ENCODE measurements at regions not wholly inside any gene's neighbourhood (a gene's known extent, or its start where the extent isn't known, plus 50 kb on each side); places are given as distances from the start of the nearest gene placed in this dataset.

DNA sequence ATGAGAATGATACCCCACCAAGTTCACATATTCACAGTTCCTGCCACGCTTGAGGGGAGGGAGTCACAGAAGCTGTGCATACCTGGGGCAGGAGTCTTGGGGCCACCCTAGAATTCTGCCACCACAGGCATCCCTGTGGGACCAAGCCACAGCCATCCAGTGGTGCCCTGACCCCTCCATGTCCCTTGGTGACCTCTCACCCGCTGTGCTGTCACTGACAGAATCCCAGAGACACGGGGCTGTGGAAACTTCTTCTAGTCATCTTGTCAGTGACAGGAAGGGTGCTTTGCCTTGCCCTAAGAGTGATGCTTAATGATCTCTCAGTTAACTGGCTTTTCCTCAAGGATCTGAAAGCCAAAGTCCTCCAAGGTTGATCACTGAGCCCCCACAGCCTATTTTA is 58.4 kb upstream of the UQCRFS1 start:
- TF ChIP-seq, protein P1, sequence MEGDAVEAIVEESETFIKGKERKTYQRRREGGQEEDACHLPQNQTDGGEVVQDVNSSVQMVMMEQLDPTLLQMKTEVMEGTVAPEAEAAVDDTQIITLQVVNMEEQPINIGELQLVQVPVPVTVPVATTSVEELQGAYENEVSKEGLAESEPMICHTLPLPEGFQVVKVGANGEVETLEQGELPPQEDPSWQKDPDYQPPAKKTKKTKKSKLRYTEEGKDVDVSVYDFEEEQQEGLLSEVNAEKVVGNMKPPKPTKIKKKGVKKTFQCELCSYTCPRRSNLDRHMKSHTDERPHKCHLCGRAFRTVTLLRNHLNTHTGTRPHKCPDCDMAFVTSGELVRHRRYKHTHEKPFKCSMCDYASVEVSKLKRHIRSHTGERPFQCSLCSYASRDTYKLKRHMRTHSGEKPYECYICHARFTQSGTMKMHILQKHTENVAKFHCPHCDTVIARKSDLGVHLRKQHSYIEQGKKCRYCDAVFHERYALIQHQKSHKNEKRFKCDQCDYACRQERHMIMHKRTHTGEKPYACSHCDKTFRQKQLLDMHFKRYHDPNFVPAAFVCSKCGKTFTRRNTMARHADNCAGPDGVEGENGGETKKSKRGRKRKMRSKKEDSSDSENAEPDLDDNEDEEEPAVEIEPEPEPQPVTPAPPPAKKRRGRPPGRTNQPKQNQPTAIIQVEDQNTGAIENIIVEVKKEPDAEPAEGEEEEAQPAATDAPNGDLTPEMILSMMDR (IDR thresholded peaks at IDR 0.05): no peak
- TF ChIP-seq POLR2AphosphoS5 (IDR thresholded peaks at IDR 0.05) (no peak), EP300 (IDR thresholded peaks at IDR 0.05) (no peak)
